Spleen (tissue), 11 donors: ENCODE measurements at regions not wholly inside any gene's neighbourhood (a gene's known extent, or its start where the extent isn't known, plus 50 kb on each side); places are given as distances from the start of the nearest gene placed in this dataset.

Source experiments
- DNase-seq: peaks from one replicate; pipeline ENCODE4 v3.0.0-alpha.2; 2020
- H3K27ac ChIP-seq, 8 donors: fragments of 200-600 bp; sonication (generic) in 7 of 8; 1 replicate in 4 of 8; 2 replicates in 4 of 8; pipeline versions ENCODE4 v1.5.0 to v1.8.0; 2016 to 2021; ENCODE audit warnings: inconsistent platforms in 4 of 8, mild to moderate bottlenecking in 4 of 8, moderate library complexity in 1 of 8
- H3K27me3 ChIP-seq, 7 donors: fragments of 200-600 bp; sonication (generic) in 6 of 7; replicated peaks in 1 of 7; 1 replicate in 4 of 7; 2 replicates in 3 of 7; pipeline versions ENCODE4 v1.5.0 to v1.8.0; 2016 to 2021; ENCODE audit warnings: inconsistent platforms in 3 of 7, mild to moderate bottlenecking in 1 of 7
- H3K36me3 ChIP-seq, 6 donors: fragments of 200-600 bp; sonication (generic) in 5 of 6; 1 replicate in 4 of 6; 2 replicates in 2 of 6; pipeline versions ENCODE4 v1.5.0 to v1.8.0; 2016 to 2021; ENCODE audit warnings: inconsistent platforms in 2 of 6
- H3K4me1 ChIP-seq, 6 donors: fragments of 200-600 bp; sonication (generic) in 5 of 6; 1 replicate in 3 of 6; 2 replicates in 3 of 6; pipeline versions ENCODE4 v1.5.0 to v1.8.0; 2016 to 2021; ENCODE audit warnings: inconsistent platforms in 3 of 6
- H3K4me3 ChIP-seq, 8 donors: fragments of 200-600 bp; sonication (generic) in 7 of 8; 1 replicate in 4 of 8; 2 replicates in 4 of 8; pipeline versions ENCODE4 v1.5.0 to v1.8.0; 2016 to 2021; ENCODE audit warnings: inconsistent platforms in 4 of 8, mild to moderate bottlenecking in 4 of 8, moderate library complexity in 2 of 8
- H3K9me3 ChIP-seq, 8 donors: fragments of 200-600 bp; sonication (generic) in 7 of 8; 1 replicate in 4 of 8; 2 replicates in 4 of 8; pipeline versions ENCODE4 v1.5.0 to v1.8.0; 2016 to 2021; ENCODE audit warnings: inconsistent platforms in 4 of 8
- POLR2A ChIP-seq, 3 donors: fragments of 450-650 bp; IDR thresholded peaks; one replicate each; pipeline ENCODE4 v1.5.1; 2017; ENCODE audit warnings: antibody characterized with exemption in 3 of 3, mild to moderate bottlenecking in 1 of 3
- POLR2AphosphoS5 ChIP-seq, 3 donors: sonication (generic); formaldehyde crosslinking; IDR thresholded peaks; one replicate each; pipeline ENCODE4 v1.5.1; 2017; ENCODE audit warnings: antibody characterized with exemption in 3 of 3
- WGBS, 5 donors: extraction: QIAGEN DNeasy Blood & Tissue Kit in 3 of 5; methylation state at CpG; one replicate each; pipeline versions ENCODE4 v1.1.5 to v1.1.7; 2013 to 2018; 5-methylcytosine and 5-hydroxymethylcytosine counted together
- intact Hi-C: fragments of 100-400 bp; cut with DNase I; formaldehyde crosslinking; loops from one replicate; pipeline ENCODE4 v1.15.0; 2023; ENCODE audit warnings: low total_unique reads
- TF ChIP-seq, protein P1 (sequence below), 11 experiments: fragments of 200-600 bp in 7 of 11; fragments of 450-650 bp in 4 of 11; sonication (generic) in 4 of 11; IDR thresholded peaks in 8 of 11; conservative IDR thresholded peaks in 3 of 11; 1 replicate in 7 of 11; 2 replicates in 4 of 11; pipeline versions ENCODE4 v1.4.0 to v1.8.0; 2016 to 2021; ENCODE audit warnings: antibody characterized with exemption in 11 of 11, inconsistent platforms in 4 of 11, mild to moderate bottlenecking in 1 of 11
- donor health status: healthy with polysubstance abuse.
- donor health status: DM: no; HTN: no; CAD: no; lungs with moderate emphysema.
- donor health status: DM: no; HTN: no; CAD: no.
- donor health status: Bipolar disorder and iron deficiency.
- donor health status: healthy.
- donor health status: DM: no; HTN: no; CAD: no.
- donor health status: DM: yes; HTN: yes; CAD: no.

DNA sequence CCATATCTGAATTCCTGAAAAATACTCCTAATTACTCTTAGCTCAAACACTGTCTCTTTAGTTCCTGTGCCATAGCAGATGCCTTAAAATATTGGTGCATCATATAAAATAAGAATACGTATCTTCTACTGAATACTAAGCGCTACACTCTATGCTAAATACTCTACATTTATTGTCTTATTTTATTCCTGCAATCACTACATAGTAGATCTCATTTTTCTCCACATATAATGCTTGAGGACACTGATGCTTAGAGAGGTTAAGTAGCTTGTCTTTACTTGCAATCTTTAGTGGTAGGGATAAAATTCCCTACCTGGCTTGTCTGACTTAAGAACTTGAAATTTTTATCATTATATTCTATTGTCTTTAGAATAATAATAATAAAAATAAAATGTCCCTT, 137.3 kb upstream of the SETBP1 start:
- H3K4me3 ChIP-seq, result no peak overlapping the region
- no peaks in the 10 kb centered on the region for H3K36me3 ChIP-seq
- TF ChIP-seq POLR2AphosphoS5 (IDR thresholded peaks at IDR 0.05), result no peak
- TF ChIP-seq POLR2A (IDR thresholded peaks at IDR 0.05), result no peak
- TF ChIP-seq, protein P1, sequence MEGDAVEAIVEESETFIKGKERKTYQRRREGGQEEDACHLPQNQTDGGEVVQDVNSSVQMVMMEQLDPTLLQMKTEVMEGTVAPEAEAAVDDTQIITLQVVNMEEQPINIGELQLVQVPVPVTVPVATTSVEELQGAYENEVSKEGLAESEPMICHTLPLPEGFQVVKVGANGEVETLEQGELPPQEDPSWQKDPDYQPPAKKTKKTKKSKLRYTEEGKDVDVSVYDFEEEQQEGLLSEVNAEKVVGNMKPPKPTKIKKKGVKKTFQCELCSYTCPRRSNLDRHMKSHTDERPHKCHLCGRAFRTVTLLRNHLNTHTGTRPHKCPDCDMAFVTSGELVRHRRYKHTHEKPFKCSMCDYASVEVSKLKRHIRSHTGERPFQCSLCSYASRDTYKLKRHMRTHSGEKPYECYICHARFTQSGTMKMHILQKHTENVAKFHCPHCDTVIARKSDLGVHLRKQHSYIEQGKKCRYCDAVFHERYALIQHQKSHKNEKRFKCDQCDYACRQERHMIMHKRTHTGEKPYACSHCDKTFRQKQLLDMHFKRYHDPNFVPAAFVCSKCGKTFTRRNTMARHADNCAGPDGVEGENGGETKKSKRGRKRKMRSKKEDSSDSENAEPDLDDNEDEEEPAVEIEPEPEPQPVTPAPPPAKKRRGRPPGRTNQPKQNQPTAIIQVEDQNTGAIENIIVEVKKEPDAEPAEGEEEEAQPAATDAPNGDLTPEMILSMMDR (IDR thresholded peaks at IDR 0.05 in 8 of 11, conservative IDR thresholded peaks at IDR 0.05 in 3 of 11), result no peak
- no peak overlapping the region for H3K27ac ChIP-seq
- whole genome bisulfite sequencing, 5 donors, result 92 to 100% (median 97%) methylated on average over 2 of the region's 2 CpGs
- intact Hi-C loops, result no loop called here
- DNase-seq, result no peak
- H3K4me1 ChIP-seq, result peaks cover 0 to 16% (median 1%) of the 10 kb centered on the region in 6 donors
- no peaks in the 10 kb centered on the region for H3K9me3 ChIP-seq
- H3K27me3 ChIP-seq, result no peaks in the 10 kb centered on the region

DNA sequence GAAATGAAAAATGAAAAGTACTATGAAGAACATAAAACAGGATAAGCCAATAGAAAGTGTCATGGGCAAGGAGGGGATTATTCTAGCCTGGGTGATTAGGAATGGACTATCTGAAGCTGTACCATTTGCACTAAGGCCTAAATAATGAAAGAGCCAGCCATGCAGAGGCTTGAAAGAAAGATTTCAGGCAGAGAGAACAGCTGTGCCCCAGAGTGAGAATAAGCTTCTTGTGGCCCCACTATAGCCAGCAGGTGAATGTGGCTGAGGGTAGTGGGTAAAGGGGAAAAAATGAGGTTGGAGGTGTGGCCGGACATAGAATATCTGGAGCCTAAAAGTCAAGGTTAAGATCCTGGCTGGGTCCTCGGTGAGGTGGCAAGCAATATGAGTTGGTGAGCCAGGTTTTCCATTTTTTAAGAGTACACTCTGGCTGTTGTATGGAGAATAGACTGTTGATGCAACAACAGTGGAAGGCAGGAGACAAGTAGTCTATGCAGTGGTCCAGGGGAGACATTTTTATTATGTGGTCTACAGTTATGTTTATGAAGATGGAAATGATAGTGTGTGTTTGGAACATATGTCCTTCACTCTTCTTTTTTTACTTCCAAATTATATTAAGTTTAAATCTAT, 135.2 kb upstream of the SETBP1 start:
- intact Hi-C loops, result no loop called here
- no peak for TF ChIP-seq POLR2A (IDR thresholded peaks at IDR 0.05)
- DNase-seq, result no peak
- no peak overlapping the region for H3K4me3 ChIP-seq
- H3K4me1 ChIP-seq, result peaks cover 0 to 26% (median 3%) of the 10 kb centered on the region in 6 donors
- H3K27me3 ChIP-seq, result no peaks in the 10 kb centered on the region
- H3K9me3 ChIP-seq, result no peaks in the 10 kb centered on the region
- H3K36me3 ChIP-seq, result no peaks in the 10 kb centered on the region
- H3K27ac ChIP-seq, result no peak overlapping the region
- WGBS, 5 donors, result 88 to 100% (median 91%) methylated on average over 2 of the region's 2 CpGs

DNA sequence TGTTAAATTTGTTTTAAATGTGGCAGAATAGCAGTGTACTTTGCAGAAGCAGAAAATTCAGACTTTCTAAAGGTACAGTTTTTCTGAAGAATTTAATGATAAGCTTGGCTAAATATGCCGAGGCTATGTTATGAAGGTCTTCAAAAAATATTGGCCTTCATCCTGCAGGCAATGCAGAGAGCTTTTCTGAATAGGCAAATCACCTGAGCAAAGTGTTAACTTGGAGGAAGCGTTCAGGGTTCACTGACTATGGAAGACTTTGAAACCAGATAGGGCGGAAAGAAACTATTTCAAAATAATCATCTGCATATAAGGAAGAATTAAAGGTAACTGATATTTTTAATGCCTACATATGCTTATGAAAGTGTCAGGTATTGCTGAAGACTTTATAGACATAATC, 133.7 kb upstream of the SETBP1 start:
- DNase-seq, result no peak
- Histone ChIP-seq H3K9me3 (no peaks in the 10 kb centered on the region), H3K4me1 (peaks cover 0 to 26% (median 3%) of the 10 kb centered on the region in 6 donors), H3K36me3 (no peaks in the 10 kb centered on the region), H3K27me3 (no peaks in the 10 kb centered on the region), H3K4me3 (no peak overlapping the region), H3K27ac (no peak overlapping the region)
- intact Hi-C loops, result no loop called here
- 50 to 77% (median 69%) methylated on average over 3 of the region's 3 CpGs for WGBS, 5 donors
- TF ChIP-seq, protein P1 (IDR thresholded peaks at IDR 0.05 in 8 of 11, conservative IDR thresholded peaks at IDR 0.05 in 3 of 11), result no peak
- TF ChIP-seq POLR2A (IDR thresholded peaks at IDR 0.05) (no peak), POLR2AphosphoS5 (IDR thresholded peaks at IDR 0.05) (no peak)

DNA sequence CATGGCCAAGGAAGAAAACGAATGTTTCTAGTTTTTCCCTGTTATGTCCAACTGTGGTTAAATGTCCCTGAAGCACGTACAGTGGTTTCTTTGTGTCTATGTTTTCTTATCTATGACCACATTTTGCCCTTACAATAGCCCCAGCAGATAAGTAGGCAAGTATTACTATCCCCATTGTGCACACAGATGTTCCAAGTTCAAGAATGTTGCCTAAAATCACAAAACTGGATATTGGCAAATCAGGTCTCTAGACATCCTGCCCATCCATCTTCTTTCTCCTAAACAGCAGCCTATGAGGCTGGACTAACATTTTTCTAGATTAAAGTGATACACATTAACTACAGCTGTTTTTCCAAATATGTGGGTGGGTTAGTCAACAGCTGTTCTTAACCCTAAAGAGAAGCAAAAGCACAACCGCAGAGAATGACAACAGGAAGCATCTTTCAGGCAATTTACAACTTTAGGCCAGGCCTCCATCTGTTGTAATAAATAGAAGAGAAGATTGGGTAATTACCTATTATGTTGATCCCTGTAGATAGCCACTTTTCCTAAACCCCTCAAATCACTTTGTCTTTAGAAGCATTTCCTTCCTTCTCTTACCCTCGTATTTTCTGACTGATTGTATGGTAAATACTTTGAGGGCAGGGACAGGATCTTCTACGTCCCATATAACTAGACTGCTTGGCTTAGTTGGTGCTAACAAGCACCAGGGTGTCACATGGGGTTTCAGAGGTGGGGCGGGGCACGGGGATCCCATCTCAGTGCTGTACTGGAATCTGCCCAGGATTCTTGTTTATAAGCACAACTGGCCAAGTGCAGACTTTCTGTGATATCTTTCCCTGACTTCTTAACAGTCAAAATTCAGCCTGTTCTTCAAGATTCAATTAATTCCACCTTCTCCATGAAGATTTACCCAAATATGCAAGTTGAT, 132.1 kb upstream of the SETBP1 start:
- TF ChIP-seq, protein P1 (IDR thresholded peaks at IDR 0.05 in 8 of 11, conservative IDR thresholded peaks at IDR 0.05 in 3 of 11), result no peak
- TF ChIP-seq POLR2AphosphoS5 (IDR thresholded peaks at IDR 0.05) (no peak), POLR2A (IDR thresholded peaks at IDR 0.05) (no peak)
- Histone ChIP-seq H3K4me3 (no peak overlapping the region), H3K4me1 (peaks cover 0 to 26% (median 3%) of the 10 kb centered on the region in 6 donors), H3K27ac (no peak overlapping the region), H3K36me3 (no peaks in the 10 kb centered on the region), H3K9me3 (no peaks in the 10 kb centered on the region), H3K27me3 (no peaks in the 10 kb centered on the region)
- 38 to 49% (median 40%) methylated on average over 7 of the region's 7 CpGs for WGBS, 5 donors
- intact Hi-C loops, result no loop called here
- no peak for DNase-seq
